ENCODE measurements at regions not wholly inside any gene's neighbourhood (a gene's known extent, or its start where the extent isn't known, plus 50 kb on each side); places are given as distances from the start of the nearest gene placed in this dataset.

DNA sequence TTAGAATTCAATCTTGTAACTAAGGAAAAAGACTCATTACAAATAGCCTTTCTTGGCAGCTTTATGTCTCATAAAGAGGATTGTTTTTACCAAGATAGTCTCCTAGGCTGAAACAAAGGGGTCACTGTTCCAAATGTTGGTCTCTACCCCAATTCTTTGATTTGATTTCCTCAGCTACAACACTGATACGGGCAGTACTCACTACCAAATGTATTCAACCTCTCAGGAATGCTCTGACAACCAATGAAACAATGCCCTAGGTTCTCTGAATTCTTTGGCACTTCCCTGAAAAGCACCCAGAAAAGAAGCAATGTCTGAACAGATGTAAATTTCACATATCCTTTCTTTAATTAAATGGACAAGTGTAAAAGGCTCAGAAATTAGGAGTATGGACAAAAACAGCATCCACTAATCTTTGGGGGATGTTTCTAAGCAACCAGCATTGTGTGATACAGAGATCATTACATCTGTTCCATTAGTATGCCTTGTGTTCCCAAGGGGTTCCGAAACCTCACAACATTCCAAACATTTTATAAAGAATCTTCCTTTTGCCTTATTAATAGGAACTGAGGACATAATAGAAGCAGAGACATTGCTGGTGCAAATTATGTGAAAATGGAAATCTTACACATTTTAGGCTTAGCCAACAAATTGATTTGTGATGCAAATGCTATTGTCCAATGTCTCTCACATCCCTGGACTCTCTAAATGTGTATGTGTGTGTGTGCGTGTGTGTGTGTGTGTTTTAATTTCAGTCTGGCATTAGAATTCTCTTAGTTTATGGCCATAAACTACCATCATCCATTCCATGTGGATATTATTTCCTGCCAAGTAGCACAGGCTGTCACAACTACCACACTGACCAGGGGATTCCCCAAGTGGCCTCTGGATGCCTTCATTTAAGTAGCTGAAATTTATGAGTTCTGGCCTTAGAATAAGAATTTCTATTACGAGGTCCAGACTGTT, 276.0 kb downstream of the MTX2 start:
- TF ChIP-seq, protein P1, sequence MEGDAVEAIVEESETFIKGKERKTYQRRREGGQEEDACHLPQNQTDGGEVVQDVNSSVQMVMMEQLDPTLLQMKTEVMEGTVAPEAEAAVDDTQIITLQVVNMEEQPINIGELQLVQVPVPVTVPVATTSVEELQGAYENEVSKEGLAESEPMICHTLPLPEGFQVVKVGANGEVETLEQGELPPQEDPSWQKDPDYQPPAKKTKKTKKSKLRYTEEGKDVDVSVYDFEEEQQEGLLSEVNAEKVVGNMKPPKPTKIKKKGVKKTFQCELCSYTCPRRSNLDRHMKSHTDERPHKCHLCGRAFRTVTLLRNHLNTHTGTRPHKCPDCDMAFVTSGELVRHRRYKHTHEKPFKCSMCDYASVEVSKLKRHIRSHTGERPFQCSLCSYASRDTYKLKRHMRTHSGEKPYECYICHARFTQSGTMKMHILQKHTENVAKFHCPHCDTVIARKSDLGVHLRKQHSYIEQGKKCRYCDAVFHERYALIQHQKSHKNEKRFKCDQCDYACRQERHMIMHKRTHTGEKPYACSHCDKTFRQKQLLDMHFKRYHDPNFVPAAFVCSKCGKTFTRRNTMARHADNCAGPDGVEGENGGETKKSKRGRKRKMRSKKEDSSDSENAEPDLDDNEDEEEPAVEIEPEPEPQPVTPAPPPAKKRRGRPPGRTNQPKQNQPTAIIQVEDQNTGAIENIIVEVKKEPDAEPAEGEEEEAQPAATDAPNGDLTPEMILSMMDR (conservative IDR thresholded peaks at IDR 0.05) = no peak
- no peak for TF ChIP-seq EZH2 (IDR thresholded peaks at IDR 0.05; ENCODE audit: low read depth)

Data from PC-9 (cell line).